Adrenal gland (tissue), 9 donors: ENCODE measurements at regions not wholly inside any gene's neighbourhood (a gene's known extent, or its start where the extent isn't known, plus 50 kb on each side); places are given as distances from the start of the nearest gene placed in this dataset.

ENCODE experiments used
- DNase-seq, 7 donors: peaks; one replicate each; pipeline ENCODE4 v3.0.0-alpha.2; 2019 to 2020
- H3K27ac ChIP-seq, 5 donors: fragments of 200-600 bp; sonication (generic) in 4 of 5; 1 replicate in 3 of 5; 2 replicates in 2 of 5; pipeline versions ENCODE4 v1.5.1 to v1.8.0; 2016 to 2020; ENCODE audit warnings: mild to moderate bottlenecking in 1 of 5
- H3K27me3 ChIP-seq: fragments of 200-600 bp; 2 replicates; pipeline ENCODE4 v1.8.0; 2021
- H3K36me3 ChIP-seq, 2 donors: fragments of 200-600 bp; replicated peaks in 1 of 2; 1 replicate in 1 of 2; 2 replicates in 1 of 2; pipeline versions ENCODE4 v1.5.1 to v1.8.0; 2018 to 2022
- H3K4me1 ChIP-seq, 2 donors: fragments of 200-600 bp; replicated peaks in 1 of 2; 1 replicate in 1 of 2; 2 replicates in 1 of 2; pipeline versions ENCODE4 v1.5.1 to v1.8.0; 2018 to 2021
- H3K4me3 ChIP-seq, 4 donors: fragments of 200-600 bp; sonication (generic) in 3 of 4; one replicate each; pipeline ENCODE4 v1.5.1; 2016 to 2018
- H3K9me3 ChIP-seq, 3 donors: fragments of 200-600 bp; sonication (generic) in 1 of 3; replicated peaks in 1 of 3; 1 replicate in 2 of 3; 2 replicates in 1 of 3; pipeline versions ENCODE4 v1.5.1 to v1.8.0; 2016 to 2021
- POLR2A ChIP-seq, 2 donors: fragments of 450-650 bp; IDR thresholded peaks; one replicate each; pipeline ENCODE4 v1.6.1; 2017; ENCODE audit warnings: antibody characterized with exemption in 2 of 2, mild to moderate bottlenecking in 2 of 2, moderate library complexity in 1 of 2
- WGBS, 4 donors: extraction: QIAGEN DNeasy Blood & Tissue Kit in 2 of 4; methylation state at CpG; one replicate each; pipeline versions ENCODE4 v1.1.5 to v1.1.7; 2013 to 2017; 5-methylcytosine and 5-hydroxymethylcytosine counted together
- intact Hi-C, 2 donors: fragments of 100-400 bp; cut with DNase I; formaldehyde crosslinking; loops; one replicate each; pipeline versions ENCODE4 v1.14.1 to v1.15.0; 2022 to 2023
- TF ChIP-seq, protein P1 (sequence below), 6 experiments: fragments of 450-650 bp in 4 of 6; fragments of 200-600 bp in 2 of 6; sonication (generic) in 1 of 6; IDR thresholded peaks; 1 replicate in 5 of 6; 2 replicates in 1 of 6; pipeline versions ENCODE4 v1.5.1 to v1.8.0; 2016 to 2021; ENCODE audit warnings: antibody characterized with exemption in 6 of 6, mild to moderate bottlenecking in 2 of 6, moderate library complexity in 1 of 6
- donor health status: healthy with polysubstance abuse.
- donor health status: Bipolar disorder and iron deficiency.
- donor health status: DM: yes; HTN: yes; CAD: no.
- donor health status: DM: no; HTN: no; CAD: no.
- donor health status: DM: no; HTN: no; CAD: no.

DNA sequence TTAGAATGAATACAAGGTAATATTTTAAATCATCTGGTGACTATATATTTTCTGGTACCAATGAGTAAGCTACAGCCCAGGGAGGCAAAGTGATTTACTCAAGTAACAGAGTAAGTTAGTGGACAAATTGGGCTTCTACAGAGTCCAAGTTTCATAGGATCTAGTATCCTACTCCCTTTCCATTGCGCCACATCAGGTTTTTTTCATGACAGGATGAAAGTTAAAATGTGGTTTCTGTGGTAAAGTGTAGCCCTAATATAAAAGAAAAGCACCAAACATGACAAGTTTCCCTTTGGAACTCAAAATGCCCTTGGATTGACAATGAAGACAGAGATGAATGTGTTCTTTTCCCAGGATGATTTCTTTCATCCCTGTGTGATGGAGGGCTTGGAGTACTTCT is 350.8 kb upstream of the ZNF385D start:
- Histone ChIP-seq H3K27ac (no peak overlapping the region), H3K4me1 (no peaks in the 10 kb centered on the region), H3K9me3 (no peaks in the 10 kb centered on the region), H3K36me3 (no peaks in the 10 kb centered on the region), H3K27me3 (no peaks in the 10 kb centered on the region), H3K4me3 (no peak overlapping the region)
- 76 to 95% (median 84%) methylated on average over 1 of the region's 1 CpG for WGBS, 4 donors
- intact Hi-C loops, result no loop called here
- DNase-seq, result no peak
- no peak for TF ChIP-seq POLR2A (IDR thresholded peaks at IDR 0.05)
- TF ChIP-seq, protein P1, sequence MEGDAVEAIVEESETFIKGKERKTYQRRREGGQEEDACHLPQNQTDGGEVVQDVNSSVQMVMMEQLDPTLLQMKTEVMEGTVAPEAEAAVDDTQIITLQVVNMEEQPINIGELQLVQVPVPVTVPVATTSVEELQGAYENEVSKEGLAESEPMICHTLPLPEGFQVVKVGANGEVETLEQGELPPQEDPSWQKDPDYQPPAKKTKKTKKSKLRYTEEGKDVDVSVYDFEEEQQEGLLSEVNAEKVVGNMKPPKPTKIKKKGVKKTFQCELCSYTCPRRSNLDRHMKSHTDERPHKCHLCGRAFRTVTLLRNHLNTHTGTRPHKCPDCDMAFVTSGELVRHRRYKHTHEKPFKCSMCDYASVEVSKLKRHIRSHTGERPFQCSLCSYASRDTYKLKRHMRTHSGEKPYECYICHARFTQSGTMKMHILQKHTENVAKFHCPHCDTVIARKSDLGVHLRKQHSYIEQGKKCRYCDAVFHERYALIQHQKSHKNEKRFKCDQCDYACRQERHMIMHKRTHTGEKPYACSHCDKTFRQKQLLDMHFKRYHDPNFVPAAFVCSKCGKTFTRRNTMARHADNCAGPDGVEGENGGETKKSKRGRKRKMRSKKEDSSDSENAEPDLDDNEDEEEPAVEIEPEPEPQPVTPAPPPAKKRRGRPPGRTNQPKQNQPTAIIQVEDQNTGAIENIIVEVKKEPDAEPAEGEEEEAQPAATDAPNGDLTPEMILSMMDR (IDR thresholded peaks at IDR 0.05), result no peak

DNA sequence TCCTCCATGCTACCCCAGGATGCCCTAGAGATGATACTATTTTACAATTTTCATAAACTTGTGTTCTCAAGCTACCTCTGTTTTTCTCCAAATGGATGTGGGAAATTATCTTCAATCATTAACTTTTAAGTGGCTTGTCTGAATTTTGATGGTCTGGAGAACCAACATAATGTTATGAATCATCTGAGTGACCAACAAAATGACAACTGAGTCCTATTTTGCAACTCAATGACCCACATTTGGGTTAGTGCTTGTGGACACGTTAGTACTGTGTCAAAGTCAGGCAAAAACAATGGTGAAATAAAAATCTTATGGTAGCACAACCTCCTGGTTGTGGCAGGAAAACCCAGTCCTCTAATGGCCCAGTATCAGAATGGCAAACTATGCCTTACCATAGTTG is 352.4 kb upstream of the ZNF385D start:
- no peaks in the 10 kb centered on the region for H3K27me3 ChIP-seq
- 48 to 69% (median 58%) methylated on average over 1 of the region's 1 CpG for WGBS, 4 donors
- H3K36me3 ChIP-seq, result no peaks in the 10 kb centered on the region
- H3K27ac ChIP-seq, result no peak overlapping the region
- H3K4me1 ChIP-seq, result no peaks in the 10 kb centered on the region
- H3K4me3 ChIP-seq, result no peak overlapping the region
- TF ChIP-seq POLR2A (IDR thresholded peaks at IDR 0.05), result no peak
- TF ChIP-seq, protein P1 (IDR thresholded peaks at IDR 0.05), result no peak
- DNase-seq, result no peak
- intact Hi-C loops, result no loop called here
- no peaks in the 10 kb centered on the region for H3K9me3 ChIP-seq

DNA sequence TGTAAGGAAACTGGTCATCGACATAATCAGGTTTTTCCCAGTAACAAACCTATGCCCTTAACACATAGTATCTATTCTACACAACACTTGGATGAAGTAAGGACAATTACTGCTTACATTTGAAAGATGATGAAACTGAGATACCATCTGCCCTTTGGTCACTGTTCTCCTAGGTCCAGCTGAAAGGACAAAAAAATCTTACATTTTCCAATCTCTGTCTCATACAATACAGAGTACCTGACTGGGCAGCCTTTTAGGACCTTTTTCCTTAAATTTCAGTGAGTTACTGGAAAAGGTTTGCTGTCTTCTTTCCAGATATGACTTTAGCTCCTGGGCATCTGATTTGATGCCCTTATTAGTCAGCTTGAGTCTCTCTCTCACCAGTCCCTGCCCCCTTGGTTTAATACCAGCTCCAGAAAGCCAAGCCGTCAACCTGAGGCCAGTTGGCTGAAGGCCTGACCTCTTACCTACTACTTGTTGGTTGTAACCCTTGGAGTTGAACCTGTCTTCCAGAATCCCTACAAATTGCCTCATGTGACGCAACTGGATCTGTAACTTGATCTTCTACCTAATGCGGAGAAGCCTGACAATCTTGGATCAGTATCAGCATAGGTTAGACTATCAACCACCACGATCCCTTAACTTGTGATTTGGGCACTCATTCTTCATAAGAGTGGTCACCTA is 355.3 kb upstream of the ZNF385D start:
- H3K9me3 ChIP-seq, result no peaks in the 10 kb centered on the region
- no peak for DNase-seq
- intact Hi-C loops, result no loop called here
- no peak overlapping the region for H3K4me3 ChIP-seq
- no peaks in the 10 kb centered on the region for H3K4me1 ChIP-seq
- H3K36me3 ChIP-seq, result no peaks in the 10 kb centered on the region
- no peaks in the 10 kb centered on the region for H3K27me3 ChIP-seq
- 87 to 89% (median 88%) methylated on average over 5 of the region's 5 CpGs for WGBS, 4 donors
- TF ChIP-seq, protein P1 (IDR thresholded peaks at IDR 0.05), result no peak
- no peak for TF ChIP-seq POLR2A (IDR thresholded peaks at IDR 0.05)
- no peak overlapping the region for H3K27ac ChIP-seq

DNA sequence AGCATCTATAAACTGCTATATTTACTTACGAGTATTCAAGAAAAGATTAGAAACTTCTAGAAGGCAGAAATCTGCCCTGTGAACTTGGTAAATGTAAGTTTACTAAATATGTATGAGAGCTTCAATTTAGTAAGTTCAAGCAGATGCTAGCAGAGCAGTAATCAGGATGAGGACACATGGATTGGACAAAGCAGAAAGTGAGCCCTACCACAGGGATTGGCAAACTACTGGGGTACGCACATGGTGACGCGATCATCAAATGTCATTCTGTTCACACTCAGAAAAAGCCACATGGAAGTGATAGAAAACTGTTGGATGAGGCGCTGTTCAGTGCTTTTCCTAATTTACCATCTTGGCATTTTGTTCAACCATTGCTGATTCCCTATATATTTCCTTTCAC is 360.2 kb upstream of the ZNF385D start:
- no peak overlapping the region for H3K27ac ChIP-seq
- no peaks in the 10 kb centered on the region for H3K36me3 ChIP-seq
- H3K27me3 ChIP-seq, result no peaks in the 10 kb centered on the region
- H3K9me3 ChIP-seq, result no peaks in the 10 kb centered on the region
- WGBS, 4 donors, result 72 to 85% (median 75%) methylated on average over 5 of the region's 5 CpGs
- no peak for DNase-seq
- TF ChIP-seq POLR2A (IDR thresholded peaks at IDR 0.05), result no peak
- TF ChIP-seq, protein P1 (IDR thresholded peaks at IDR 0.05), result no peak
- H3K4me3 ChIP-seq, result no peak overlapping the region
- H3K4me1 ChIP-seq, result no peaks in the 10 kb centered on the region
- intact Hi-C loops, result loop anchor here in 1 of 2 donors (10.0 kb wide), 1 partner anchor 356 kb away; the partner anchor contains the start of gene ZNF385D
